ENCODE measurements at regions not wholly inside any gene's neighbourhood (a gene's known extent, or its start where the extent isn't known, plus 50 kb on each side); places are given as distances from the start of the nearest gene placed in this dataset.

DNA sequence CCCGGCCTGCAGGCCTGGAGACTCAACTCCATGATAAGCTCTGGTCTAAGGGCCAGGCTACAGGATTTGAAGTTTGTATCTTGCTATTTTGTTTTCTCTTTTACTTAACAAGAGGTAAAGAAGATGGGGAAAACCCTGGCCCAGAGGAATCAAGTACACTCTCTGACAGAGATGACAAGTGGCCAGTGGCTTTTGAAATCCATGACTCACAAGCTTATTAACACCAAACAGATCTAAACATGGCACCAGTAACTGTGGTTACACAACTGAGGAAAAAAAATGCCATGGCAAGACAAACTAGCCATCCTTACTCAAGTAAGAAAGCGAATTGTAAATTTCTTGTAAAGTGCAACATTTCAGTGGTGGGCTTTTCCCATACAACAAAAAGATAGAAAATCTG is 72.6 kb upstream of the SERTM1 start:
- no peaks in the 10 kb centered on the region for H3K36me3 ChIP-seq (ENCODE audit: control insufficient read depth, insufficient read depth, low read length)
- no peak overlapping the region for H3K27ac ChIP-seq (ENCODE audit: low read length)
- WGBS (ENCODE audit: insufficient coverage): 40% methylated on average over 1 of the region's 2 CpGs
- H3K4me1 ChIP-seq (ENCODE audit: control insufficient read depth, insufficient read depth, low read length): no peaks in the 10 kb centered on the region
- no peak overlapping the region for H3K4me3 ChIP-seq (ENCODE audit: low read length)
- H3K9me3 ChIP-seq (replicated peaks; ENCODE audit: control insufficient read depth, low read depth, low read length): no peaks in the 10 kb centered on the region
- no peaks in the 10 kb centered on the region for H3K27me3 ChIP-seq (ENCODE audit: control insufficient read depth, insufficient read depth, low read length)
- no peak for DNase-seq

DNA sequence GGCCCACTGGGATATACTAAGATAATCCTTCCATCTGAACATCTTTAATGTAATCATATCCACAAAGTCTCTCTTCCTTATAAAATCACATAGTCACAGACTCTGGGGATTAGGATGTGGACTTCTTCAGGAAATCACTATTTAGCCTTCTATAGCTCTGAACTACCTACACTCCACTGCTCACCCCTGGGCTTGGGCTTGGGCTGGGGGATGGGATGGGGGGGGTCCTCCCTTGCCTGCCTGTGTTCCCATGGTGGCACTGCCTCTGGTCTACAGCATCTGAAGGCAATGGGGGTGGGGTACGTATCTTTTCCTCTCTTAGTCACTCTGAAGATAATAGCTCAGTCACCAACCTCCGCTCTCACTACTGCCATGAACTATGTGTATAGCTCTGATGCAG is 67.8 kb upstream of the SERTM1 start:
- Histone ChIP-seq H3K27me3 (ENCODE audit: control insufficient read depth, insufficient read depth, low read length) (no peaks in the 10 kb centered on the region), H3K9me3 (replicated peaks; ENCODE audit: control insufficient read depth, low read depth, low read length) (no peaks in the 10 kb centered on the region), H3K4me1 (ENCODE audit: control insufficient read depth, insufficient read depth, low read length) (no peaks in the 10 kb centered on the region), H3K27ac (ENCODE audit: low read length) (no peak overlapping the region), H3K4me3 (ENCODE audit: low read length) (no peak overlapping the region), H3K36me3 (ENCODE audit: control insufficient read depth, insufficient read depth, low read length) (no peaks in the 10 kb centered on the region)
- DNase-seq: no peak
- no CpG with 5 or more reads among the region's 2 CpGs for WGBS (ENCODE audit: insufficient coverage)

DNA sequence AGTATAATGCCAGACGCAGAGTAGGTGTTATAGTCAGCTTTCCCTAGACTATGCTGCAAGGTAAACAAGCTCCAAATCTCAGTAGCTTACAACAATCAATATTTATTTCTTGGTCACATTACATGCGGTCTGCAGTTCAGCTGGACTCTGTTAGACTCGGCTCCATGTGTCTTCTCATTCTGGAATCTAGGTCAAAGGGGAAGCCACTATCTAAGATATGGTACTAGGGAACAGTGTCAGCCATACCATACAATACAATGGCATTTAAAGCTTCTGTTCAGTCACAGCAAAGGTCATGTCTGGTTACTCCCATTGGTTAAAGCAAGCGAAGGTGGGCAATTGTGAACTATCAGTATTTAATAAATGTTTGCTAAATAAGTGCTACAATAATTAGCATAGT is 65.3 kb upstream of the SERTM1 start:
- Histone ChIP-seq H3K27ac (ENCODE audit: low read length) (no peak overlapping the region), H3K27me3 (ENCODE audit: control insufficient read depth, insufficient read depth, low read length) (no peaks in the 10 kb centered on the region), H3K36me3 (ENCODE audit: control insufficient read depth, insufficient read depth, low read length) (no peaks in the 10 kb centered on the region), H3K4me3 (ENCODE audit: low read length) (no peak overlapping the region), H3K9me3 (replicated peaks; ENCODE audit: control insufficient read depth, low read depth, low read length) (no peaks in the 10 kb centered on the region), H3K4me1 (ENCODE audit: control insufficient read depth, insufficient read depth, low read length) (no peaks in the 10 kb centered on the region)
- no CpG with 5 or more reads among the region's 4 CpGs for WGBS (ENCODE audit: insufficient coverage)
- DNase-seq: no peak

DNA sequence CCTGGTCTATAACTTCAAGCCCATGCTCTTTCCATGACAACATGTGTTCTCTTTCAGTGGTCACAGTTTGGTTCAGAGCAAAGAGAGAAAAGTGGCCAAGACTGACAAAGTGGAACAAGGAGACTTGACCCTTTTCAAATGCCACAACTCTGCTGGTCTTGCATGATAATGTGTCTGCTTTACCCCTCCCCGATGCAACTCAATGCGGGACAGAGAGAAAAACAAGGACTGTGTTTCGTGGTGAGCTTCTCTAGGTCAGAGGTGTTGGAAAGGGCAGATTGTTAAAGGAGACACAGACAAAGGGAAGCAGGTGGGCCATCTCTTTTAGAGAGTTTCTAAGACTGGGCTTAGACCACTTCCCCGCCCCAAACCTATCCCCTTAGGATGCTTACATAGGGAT is 61.6 kb upstream of the SERTM1 start:
- H3K4me3 ChIP-seq (ENCODE audit: low read length): no peak overlapping the region
- H3K4me1 ChIP-seq (ENCODE audit: control insufficient read depth, insufficient read depth, low read length): no peaks in the 10 kb centered on the region
- H3K27me3 ChIP-seq (ENCODE audit: control insufficient read depth, insufficient read depth, low read length): no peaks in the 10 kb centered on the region
- H3K36me3 ChIP-seq (ENCODE audit: control insufficient read depth, insufficient read depth, low read length): no peaks in the 10 kb centered on the region
- no peak for DNase-seq
- H3K9me3 ChIP-seq (replicated peaks; ENCODE audit: control insufficient read depth, low read depth, low read length): no peaks in the 10 kb centered on the region
- no CpG with 5 or more reads among the region's 4 CpGs for WGBS (ENCODE audit: insufficient coverage)
- H3K27ac ChIP-seq (ENCODE audit: low read length): no peak overlapping the region

DNA sequence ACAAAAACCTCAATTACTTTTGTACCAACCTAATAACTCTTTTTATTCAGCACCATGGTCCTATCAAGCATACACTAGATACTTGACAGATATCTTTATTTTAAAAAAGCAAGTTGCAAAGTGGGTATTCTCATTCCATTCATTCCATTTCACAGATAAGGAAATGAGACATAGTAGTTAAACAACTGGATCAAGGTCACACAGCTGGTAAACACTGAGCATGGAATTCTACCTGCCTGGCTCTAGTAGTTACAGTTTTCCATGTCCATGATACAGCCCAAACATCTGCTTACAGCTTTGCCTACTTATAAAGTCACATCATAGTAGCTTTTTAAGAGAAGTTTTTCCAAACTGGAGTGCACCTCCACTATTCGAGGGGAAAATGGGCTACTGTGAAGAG is 57.1 kb upstream of the SERTM1 start:
- no peaks in the 10 kb centered on the region for H3K27me3 ChIP-seq (ENCODE audit: control insufficient read depth, insufficient read depth, low read length)
- no peak overlapping the region for H3K4me3 ChIP-seq (ENCODE audit: low read length)
- no peaks in the 10 kb centered on the region for H3K36me3 ChIP-seq (ENCODE audit: control insufficient read depth, insufficient read depth, low read length)
- 100% methylated on average over 1 of the region's 1 CpG for WGBS (ENCODE audit: insufficient coverage)
- no peaks in the 10 kb centered on the region for H3K9me3 ChIP-seq (replicated peaks; ENCODE audit: control insufficient read depth, low read depth, low read length)
- H3K4me1 ChIP-seq (ENCODE audit: control insufficient read depth, insufficient read depth, low read length): no peaks in the 10 kb centered on the region
- no peak for DNase-seq
- H3K27ac ChIP-seq (ENCODE audit: low read length): no peak overlapping the region

DNA sequence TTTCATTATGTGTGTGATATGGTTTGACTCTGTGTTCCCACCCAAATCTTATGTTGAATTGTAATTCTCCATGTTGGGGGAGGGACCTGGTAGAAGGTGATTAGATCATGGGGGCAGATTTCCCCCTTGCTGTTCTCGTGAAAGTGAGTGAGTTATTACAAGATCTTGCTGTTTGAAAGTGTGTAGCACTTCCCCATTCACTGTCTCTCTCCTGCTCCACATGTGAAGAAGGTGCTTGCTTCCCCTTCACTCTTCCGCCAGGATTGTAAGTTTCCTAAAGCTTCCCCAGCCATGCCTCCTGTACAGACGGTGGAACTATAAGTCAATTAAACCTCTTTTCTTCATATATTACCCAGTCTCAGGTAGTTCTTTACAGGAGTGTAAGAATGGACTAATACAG is 54.3 kb upstream of the SERTM1 start:
- H3K9me3 ChIP-seq (replicated peaks; ENCODE audit: control insufficient read depth, low read depth, low read length): no peaks in the 10 kb centered on the region
- H3K36me3 ChIP-seq (ENCODE audit: control insufficient read depth, insufficient read depth, low read length): no peaks in the 10 kb centered on the region
- no peaks in the 10 kb centered on the region for H3K4me1 ChIP-seq (ENCODE audit: control insufficient read depth, insufficient read depth, low read length)
- no peak overlapping the region for H3K27ac ChIP-seq (ENCODE audit: low read length)
- DNase-seq: no peak
- no peak overlapping the region for H3K4me3 ChIP-seq (ENCODE audit: low read length)
- H3K27me3 ChIP-seq (ENCODE audit: control insufficient read depth, insufficient read depth, low read length): no peaks in the 10 kb centered on the region
- WGBS (ENCODE audit: insufficient coverage): no CpG with 5 or more reads among the region's 3 CpGs

Measured in muscle of leg (tissue), 3 donors.